CD1c-positive myeloid dendritic cell (primary cell): ENCODE measurements at regions not wholly inside any gene's neighbourhood (a gene's known extent, or its start where the extent isn't known, plus 50 kb on each side); places are given as distances from the start of the nearest gene placed in this dataset.

Experiments
- DNase-seq: peaks from one replicate; pipeline ENCODE4 v3.0.0-alpha.2; 2016; ENCODE audit errors: extremely low spot score

- no peak for DNase-seq
Observed at GRCh38 chr2:34320056-34320455, 721.0 kb upstream of the FAM98A start.

GRCh38 chr2:34317797-34318196 is 718.7 kb upstream of the FAM98A start:
- DNase-seq: no peak

GRCh38 chr2:34316788-34317187 is 717.7 kb upstream of the FAM98A start:
- DNase-seq: no peak

- no peak for DNase-seq
Observed at GRCh38 chr2:34311816-34312215, 712.7 kb upstream of the FAM98A start.

GRCh38 chr2:34308140-34308539 is 709.0 kb upstream of the FAM98A start:
- no peak for DNase-seq

- no peak for DNase-seq
Observed at GRCh38 chr2:34307636-34308035, 708.5 kb upstream of the FAM98A start.

GRCh38 chr2:34306745-34307144 is 707.6 kb upstream of the FAM98A start:
- no peak for DNase-seq

GRCh38 chr2:34305587-34305986 is 706.5 kb upstream of the FAM98A start:
- no peak for DNase-seq

GRCh38 chr2:34294961-34295360 is 695.9 kb upstream of the FAM98A start:
- no peak for DNase-seq

- DNase-seq: no peak
Observed at GRCh38 chr2:34291076-34291475, 692.0 kb upstream of the FAM98A start.

- no peak for DNase-seq
Observed at GRCh38 chr2:34288016-34288415, 688.9 kb upstream of the FAM98A start.

GRCh38 chr2:34280606-34281005 is 681.5 kb upstream of the FAM98A start:
- no peak for DNase-seq

- DNase-seq: no peak
Observed at GRCh38 chr2:34266908-34267697, 668.0 kb upstream of the FAM98A start.

- DNase-seq: no peak
Observed at GRCh38 chr2:34261701-34262100, 662.6 kb upstream of the FAM98A start.

- DNase-seq: no peak
Observed at GRCh38 chr2:34254272-34254878, 655.3 kb upstream of the FAM98A start.

GRCh38 chr2:34252111-34252510 is 653.0 kb upstream of the FAM98A start:
- DNase-seq: no peak

- no peak for DNase-seq
Observed at GRCh38 chr2:34251578-34251977, 652.5 kb upstream of the FAM98A start.

- DNase-seq: no peak
Observed at GRCh38 chr2:34244195-34244594, 645.1 kb upstream of the FAM98A start.

- no peak for DNase-seq
Observed at GRCh38 chr2:34242763-34243123, 643.6 kb upstream of the FAM98A start.

- no peak for DNase-seq
Observed at GRCh38 chr2:34241905-34242762, 643.0 kb upstream of the FAM98A start.

GRCh38 chr2:34239511-34239910 is 640.4 kb upstream of the FAM98A start:
- no peak for DNase-seq

- no peak for DNase-seq
Observed at GRCh38 chr2:34234823-34235222, 635.7 kb upstream of the FAM98A start.

GRCh38 chr2:34229998-34230397 is 630.9 kb upstream of the FAM98A start:
- no peak for DNase-seq
